Cardiac muscle cell (in vitro differentiated cells and primary cell): ENCODE measurements at regions not wholly inside any gene's neighbourhood (a gene's known extent, or its start where the extent isn't known, plus 50 kb on each side); places are given as distances from the start of the nearest gene placed in this dataset.
A peak's percentile ranks its signal among the peaks of the same experiment; 100 is the strongest.
"Not testable (repeated sequence)": the region's sequence is repeated elsewhere in the genome, so short reads cannot be mapped to it uniquely, and the experiment has no call there.

Experiments
- DNase-seq, 2 donors: peaks; one replicate each; pipeline versions ENCODE4 v3.0.0 to v3.0.0-alpha.2; 2010 to 2017; ENCODE audit warnings: low read depth in 1 of 2, low spot score in 1 of 2
- H3K27ac ChIP-seq: fragments of 200-600 bp; sonication (generic); 2 replicates; pipeline ENCODE4 v1.5.1; 2016
- H3K27me3 ChIP-seq: fragments of 200-600 bp; sonication (generic); 2 replicates; pipeline ENCODE4 v1.6.0; 2016; ENCODE audit warnings: control low read depth
- H3K36me3 ChIP-seq: fragments of 200-600 bp; sonication (generic); 2 replicates; pipeline ENCODE4 v1.5.1; 2016; ENCODE audit warnings: control low read depth
- H3K4me1 ChIP-seq: fragments of 200-600 bp; sonication (generic); 2 replicates; pipeline ENCODE4 v1.8.1; 2017; ENCODE audit warnings: low read depth, mild to moderate bottlenecking, mixed run types
- H3K4me3 ChIP-seq: fragments of 200-600 bp; sonication (generic); 2 replicates; pipeline ENCODE4 v1.5.1; 2016; ENCODE audit warnings: mild to moderate bottlenecking
- H3K9me3 ChIP-seq: fragments of 200-600 bp; sonication (generic); 2 replicates; pipeline ENCODE4 v1.5.1; 2017; ENCODE audit warnings: low read depth, mild to moderate bottlenecking, control low read depth
- TF ChIP-seq, protein P1 (sequence below): IDR thresholded peaks from 2 replicates; pipeline ENCODE4 v1.5.1; 2012; ENCODE audit warnings: low read depth, mild to moderate bottlenecking, low read length

GRCh38 chr1:95167503-95167902 is 50.3 kb downstream of the TLCD4 start:
- not testable (repeated sequence) for H3K4me1 ChIP-seq, H3K4me3 ChIP-seq, H3K9me3 ChIP-seq, H3K36me3 ChIP-seq, H3K27me3 ChIP-seq, H3K27ac ChIP-seq
- peak in 1 of 2 donors; percentile 61 for DNase-seq

- H3K27ac ChIP-seq = no peak overlapping the region
- H3K4me3 ChIP-seq = no peak overlapping the region
- DNase-seq = no peak
- no peaks in the 10 kb centered on the region for H3K9me3 ChIP-seq
- TF ChIP-seq, protein P1, sequence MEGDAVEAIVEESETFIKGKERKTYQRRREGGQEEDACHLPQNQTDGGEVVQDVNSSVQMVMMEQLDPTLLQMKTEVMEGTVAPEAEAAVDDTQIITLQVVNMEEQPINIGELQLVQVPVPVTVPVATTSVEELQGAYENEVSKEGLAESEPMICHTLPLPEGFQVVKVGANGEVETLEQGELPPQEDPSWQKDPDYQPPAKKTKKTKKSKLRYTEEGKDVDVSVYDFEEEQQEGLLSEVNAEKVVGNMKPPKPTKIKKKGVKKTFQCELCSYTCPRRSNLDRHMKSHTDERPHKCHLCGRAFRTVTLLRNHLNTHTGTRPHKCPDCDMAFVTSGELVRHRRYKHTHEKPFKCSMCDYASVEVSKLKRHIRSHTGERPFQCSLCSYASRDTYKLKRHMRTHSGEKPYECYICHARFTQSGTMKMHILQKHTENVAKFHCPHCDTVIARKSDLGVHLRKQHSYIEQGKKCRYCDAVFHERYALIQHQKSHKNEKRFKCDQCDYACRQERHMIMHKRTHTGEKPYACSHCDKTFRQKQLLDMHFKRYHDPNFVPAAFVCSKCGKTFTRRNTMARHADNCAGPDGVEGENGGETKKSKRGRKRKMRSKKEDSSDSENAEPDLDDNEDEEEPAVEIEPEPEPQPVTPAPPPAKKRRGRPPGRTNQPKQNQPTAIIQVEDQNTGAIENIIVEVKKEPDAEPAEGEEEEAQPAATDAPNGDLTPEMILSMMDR = no peak
- peaks cover 9% of the 10 kb centered on the region for H3K4me1 ChIP-seq
- H3K27me3 ChIP-seq = no peaks in the 10 kb centered on the region
- H3K36me3 ChIP-seq = no peaks in the 10 kb centered on the region
Measured at GRCh38 chr1:95168028-95168427, 50.9 kb downstream of the TLCD4 start.

- no peaks in the 10 kb centered on the region for H3K9me3 ChIP-seq
- peaks cover 9% of the 10 kb centered on the region for H3K4me1 ChIP-seq
- TF ChIP-seq, protein P1 = no peak
- H3K27me3 ChIP-seq = no peaks in the 10 kb centered on the region
- peak in 1 of 2 donors; percentile 7 for DNase-seq
- H3K36me3 ChIP-seq = no peaks in the 10 kb centered on the region
- peak overlapping the region; percentile 35 for H3K27ac ChIP-seq
- no peak overlapping the region for H3K4me3 ChIP-seq
Measured at GRCh38 chr1:95168761-95169351, 51.7 kb downstream of the TLCD4 start.

GRCh38 chr1:95169548-95169947 is 52.4 kb downstream of the TLCD4 start:
- Histone ChIP-seq H3K27me3 (no peaks in the 10 kb centered on the region), H3K9me3 (no peaks in the 10 kb centered on the region), H3K27ac (no peak overlapping the region), H3K4me1 (peaks cover 9% of the 10 kb centered on the region), H3K4me3 (no peak overlapping the region), H3K36me3 (peaks cover under 1% of the 10 kb centered on the region)
- TF ChIP-seq, protein P1 = no peak
- no peak for DNase-seq

DNA sequence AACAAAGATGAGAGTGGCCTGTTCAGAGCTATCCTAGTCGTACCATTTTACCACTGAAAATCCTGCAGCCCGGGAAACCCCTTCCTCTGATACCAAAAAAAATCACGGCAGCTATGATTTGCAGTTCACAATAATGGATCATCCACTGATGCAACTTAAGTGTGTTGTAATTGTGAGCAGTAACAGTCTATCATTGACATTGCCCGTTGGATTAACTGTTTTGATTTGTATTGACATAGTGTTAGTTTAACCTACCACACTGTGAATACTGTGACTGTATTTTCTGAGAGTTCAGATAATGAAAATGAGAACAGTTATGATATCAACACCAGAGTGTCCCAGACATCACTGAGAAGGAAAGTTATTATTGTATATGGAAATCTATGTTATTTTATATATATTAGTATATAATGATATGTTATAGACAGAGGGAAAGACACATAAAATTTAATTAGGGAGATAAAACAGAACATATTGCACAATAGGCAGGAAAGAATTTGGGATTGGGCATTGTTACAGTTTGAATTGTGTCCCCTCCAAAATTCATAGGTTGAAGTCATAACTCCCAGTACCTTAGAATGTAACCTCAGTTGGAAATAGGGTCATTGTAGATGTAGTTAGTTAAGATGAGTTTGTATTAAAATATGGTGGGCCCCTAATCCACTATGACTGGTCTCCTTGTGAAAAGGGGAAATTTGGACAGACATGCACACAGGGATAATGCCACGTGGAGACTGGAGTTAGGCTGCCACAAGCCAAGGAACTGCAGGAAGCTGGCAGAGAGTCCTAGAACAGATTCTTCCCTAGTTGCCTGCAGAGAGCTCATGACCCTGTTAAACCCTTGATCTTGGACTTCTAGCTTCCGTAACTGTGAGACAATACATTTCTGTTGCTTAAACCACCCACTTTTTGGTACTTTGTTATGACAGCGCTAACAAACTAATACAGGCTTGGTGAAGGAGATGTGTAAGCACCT is 54.4 kb downstream of the TLCD4 start:
- Histone ChIP-seq H3K4me1 (peaks cover 9% of the 10 kb centered on the region), H3K27me3 (no peaks in the 10 kb centered on the region), H3K9me3 (no peaks in the 10 kb centered on the region), H3K27ac (no peak overlapping the region), H3K4me3 (no peak overlapping the region), H3K36me3 (peaks cover 8% of the 10 kb centered on the region)
- no peak for DNase-seq
- TF ChIP-seq, protein P1 = no peak

DNA sequence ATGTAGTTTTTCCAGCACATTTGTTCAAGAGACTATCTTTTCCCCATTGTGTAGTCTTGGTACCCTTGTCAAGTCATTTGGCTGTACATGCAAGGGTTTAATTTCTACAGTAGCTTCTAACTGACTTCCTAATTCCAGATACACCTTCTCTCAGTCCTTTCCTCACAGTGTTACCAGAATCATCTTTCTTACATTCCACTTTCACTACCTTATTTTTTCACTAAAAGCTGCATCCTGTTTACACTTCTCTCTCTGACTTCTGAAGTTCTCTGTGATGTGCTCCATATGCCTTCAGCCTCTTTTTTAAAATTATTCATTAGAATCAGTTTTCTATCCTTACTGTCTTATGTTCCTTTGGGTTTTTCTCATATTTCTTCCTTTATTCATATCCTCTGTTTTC is 57.1 kb upstream of the RWDD3 start:
- no peaks in the 10 kb centered on the region for H3K27me3 ChIP-seq
- H3K4me1 ChIP-seq = peaks cover 23% of the 10 kb centered on the region
- H3K9me3 ChIP-seq = no peaks in the 10 kb centered on the region
- peaks cover 10% of the 10 kb centered on the region for H3K36me3 ChIP-seq
- no peak for DNase-seq
- H3K4me3 ChIP-seq = no peak overlapping the region
- H3K27ac ChIP-seq = no peak overlapping the region
- TF ChIP-seq, protein P1 = no peak
